ENCODE measurements at regions not wholly inside any gene's neighbourhood (a gene's known extent, or its start where the extent isn't known, plus 50 kb on each side); places are given as distances from the start of the nearest gene placed in this dataset.
"Not testable (repeated sequence)": the region's sequence is repeated elsewhere in the genome, so short reads cannot be mapped to it uniquely, and the experiment has no call there.

DNA sequence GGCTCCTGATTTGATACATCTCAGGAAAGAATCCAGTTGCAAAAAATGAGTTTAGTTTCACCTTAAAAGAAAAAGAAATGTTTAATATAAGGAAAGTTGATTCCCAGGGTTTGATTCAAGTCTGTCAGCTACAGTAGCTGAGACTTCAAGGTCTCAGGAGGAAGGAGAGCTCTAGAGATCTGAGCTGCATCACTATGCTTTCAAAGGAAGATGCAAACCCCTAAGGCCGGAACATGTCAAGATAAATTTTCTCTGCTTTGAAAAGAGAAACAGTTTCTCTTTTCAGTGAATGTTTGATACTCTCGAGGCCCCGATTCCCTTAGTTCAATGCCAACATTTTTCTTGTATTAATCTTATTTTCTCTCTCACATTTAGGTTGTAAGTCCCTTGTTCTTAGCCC, 128.6 kb downstream of the RGPD3 start:
- DNase-seq (ENCODE audit: low spot score) = no peak

DNA sequence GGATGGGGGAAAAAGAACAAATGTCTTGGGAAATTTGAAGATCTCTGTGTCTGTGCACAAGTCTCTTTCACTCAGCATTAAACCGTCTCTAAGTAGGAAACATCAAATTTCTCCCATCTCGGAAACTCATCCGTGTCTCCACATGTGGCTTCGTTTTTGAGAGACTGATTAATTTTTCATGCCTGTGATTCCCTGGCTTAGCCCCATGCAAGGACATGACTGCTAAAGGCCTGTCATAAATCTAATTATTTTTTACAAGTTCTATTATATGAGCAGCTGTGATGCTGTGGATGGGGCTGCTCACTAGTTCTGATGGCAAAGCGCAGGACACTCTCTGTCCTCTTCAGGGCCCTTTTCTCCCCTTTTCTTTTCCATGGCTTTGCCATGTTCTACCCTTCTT, 129.1 kb downstream of the RGPD3 start:
- DNase-seq (ENCODE audit: low spot score) = no peak

DNA sequence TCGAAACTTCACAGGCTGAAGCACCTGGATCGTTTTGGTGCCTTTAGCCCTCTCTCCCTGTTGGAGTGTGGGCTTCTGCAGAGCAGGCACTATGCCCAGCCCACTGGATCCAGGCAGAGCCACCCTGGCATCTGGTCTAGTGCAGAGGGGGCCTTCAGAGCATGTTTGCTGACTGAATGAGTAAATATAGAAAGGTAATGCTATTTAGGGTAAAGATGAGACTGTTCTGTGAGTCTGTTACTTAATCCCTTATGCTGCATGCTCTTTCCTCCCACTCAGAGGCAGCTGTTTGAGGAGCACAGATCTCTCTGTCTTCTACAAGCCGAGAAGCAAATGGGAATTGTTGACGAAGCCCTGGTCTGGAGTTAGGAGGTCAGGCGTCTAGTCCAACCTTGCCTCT, 130.2 kb downstream of the RGPD3 start:
- no peak for DNase-seq (ENCODE audit: low spot score)

DNA sequence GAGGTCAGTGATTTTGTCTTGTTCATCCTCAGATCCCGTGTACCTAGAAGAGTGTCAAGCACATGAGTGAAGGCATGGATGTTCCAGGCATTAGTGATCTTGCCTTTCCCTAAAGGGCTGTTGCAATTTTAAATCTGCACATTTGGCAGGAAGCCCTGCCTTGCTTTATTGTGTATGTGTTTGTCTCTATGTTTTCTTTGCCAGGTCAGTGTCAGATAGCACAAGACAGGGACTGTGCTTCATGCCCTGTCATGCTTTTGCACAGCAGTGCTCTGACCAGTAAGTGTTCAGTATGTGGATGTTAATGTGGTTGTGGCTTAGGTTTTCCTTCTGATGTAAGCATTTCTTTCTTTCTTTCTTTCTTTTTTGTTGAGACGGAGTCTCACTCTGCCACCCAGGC, 131.5 kb downstream of the RGPD3 start:
- no peak for DNase-seq (ENCODE audit: low spot score)

DNA sequence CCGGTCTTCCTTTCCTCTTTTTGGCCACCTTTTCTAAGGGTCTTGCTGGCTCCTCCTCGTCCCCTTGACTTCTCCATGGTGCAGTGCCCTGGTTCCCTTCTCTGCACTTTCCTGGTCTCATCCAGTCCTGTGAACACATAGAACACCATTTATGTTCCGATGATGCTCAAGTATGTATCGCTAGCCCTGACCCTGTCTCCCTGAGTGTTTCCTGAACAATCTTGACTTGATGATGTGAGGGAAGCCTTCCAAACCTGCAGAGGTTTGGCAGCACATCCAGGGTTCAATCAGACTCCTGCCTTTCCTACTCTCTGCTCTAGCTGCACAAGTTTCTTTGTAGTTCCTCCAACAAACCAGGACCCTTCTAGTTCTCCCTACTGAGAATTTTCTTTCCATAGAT, 132.1 kb downstream of the RGPD3 start:
- no peak for DNase-seq (ENCODE audit: low spot score)

DNA sequence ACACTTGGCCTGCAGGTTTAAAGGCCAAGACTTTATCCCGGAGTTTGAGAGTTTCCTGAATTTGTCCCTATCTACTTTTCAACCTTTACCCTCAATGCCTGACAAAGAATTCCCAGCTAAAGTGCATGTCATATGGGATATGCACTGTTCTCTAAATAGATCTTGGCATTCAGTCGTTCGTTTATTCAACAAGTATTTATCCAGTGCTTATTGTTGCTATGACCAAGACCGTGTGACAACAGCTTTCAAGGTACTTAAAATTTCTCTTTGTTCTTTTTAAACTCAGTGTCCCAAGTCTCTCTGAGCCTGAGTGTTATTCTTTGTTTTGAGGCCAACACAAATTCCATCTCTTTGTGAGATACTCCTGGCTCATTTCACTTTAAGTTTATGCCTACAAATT, 133.4 kb downstream of the RGPD3 start:
- no peak for DNase-seq (ENCODE audit: low spot score)

DNA sequence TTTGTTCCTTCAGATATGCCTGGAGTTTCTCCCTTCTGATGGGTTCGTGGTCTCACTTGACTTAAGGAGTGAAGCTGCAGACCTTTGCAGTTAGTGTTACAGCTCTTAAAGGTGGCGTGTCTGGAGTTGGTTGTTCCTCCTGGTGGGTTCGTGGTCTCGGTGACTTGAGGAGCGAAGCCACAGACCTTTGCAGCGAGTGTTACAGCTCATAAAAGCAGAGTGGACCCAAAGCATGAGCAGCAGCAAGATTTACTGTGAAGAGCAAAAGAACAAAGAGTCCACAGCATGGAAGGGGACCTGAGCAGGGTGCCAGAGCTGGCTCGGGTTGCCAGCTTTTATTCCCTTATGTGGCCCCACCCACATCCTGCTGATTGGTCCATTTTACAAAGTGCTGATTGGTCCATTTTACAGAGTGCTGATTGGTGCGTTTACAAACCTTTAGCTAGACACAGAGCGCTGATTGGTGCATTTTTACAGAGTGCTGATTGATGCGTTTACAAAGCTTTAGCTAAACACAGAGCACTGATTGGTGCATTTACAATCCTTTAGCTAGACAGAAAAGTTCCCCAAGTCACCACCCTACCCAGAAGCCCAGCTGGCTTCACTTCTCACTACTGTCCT, 134.8 kb downstream of the RGPD3 start:
- not testable (repeated sequence) for DNase-seq (ENCODE audit: low spot score)

DNA sequence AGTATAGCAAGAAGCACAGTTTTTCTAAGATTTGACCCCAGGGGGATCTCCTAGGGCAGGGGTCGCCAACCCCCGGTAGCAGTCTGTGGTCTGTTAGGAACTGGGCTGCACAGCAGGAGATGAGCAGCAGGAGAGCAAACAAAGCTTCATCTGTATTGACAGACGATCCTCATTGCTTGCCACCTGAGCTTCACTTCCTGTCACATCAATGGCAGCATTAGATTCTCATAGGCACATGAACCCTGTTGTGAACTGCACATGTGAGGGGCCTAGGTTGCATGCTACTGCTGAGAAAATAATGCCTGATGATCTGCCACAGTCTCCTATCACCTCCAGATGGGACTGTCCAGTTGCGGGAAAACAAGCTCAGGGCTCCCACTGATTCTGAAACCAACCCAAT, 136.2 kb downstream of the RGPD3 start:
- no peak for DNase-seq (ENCODE audit: low spot score)

DNA sequence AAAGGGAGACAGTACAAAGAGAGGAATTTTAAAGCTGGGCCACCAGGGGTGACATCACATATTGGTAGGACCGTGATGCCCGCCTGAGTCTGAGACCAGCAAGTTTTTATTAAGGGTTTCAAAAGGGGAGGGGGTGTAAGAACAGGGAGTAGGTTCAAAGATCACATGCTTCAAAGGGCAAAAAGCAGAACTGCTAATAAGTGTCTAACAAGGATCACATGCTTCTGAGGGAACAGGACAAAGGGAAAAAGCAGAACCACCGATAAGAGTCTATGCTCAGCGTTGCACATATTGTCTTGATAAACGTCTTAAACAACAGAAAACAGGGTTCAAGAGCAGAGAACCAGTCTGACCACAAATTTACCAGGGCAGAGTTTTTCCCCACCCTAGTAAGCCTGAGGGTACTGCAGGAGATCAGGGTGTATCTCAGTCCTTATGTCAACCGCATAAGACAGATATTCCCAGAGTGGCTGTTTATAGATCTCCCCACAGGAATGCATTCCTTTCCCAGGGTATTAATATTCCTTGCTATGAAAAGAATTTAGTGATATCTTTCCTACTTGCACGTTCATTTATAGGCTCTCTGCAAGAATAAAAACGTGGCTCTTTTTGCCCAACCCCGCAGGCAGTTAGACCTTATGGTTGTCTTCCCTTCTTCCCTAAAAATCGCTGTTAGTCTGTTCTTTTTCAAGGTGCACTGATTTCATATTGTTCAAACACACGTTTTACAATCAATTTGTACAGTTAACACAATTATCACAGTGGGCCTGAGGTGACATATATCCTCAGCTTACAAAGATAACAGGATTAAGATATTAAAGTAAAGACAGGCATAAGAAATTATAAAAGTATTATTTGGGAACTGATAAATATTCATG, 136.5 kb upstream of the UXS1 start:
- DNase-seq (ENCODE audit: low spot score) = not testable (repeated sequence)

DNA sequence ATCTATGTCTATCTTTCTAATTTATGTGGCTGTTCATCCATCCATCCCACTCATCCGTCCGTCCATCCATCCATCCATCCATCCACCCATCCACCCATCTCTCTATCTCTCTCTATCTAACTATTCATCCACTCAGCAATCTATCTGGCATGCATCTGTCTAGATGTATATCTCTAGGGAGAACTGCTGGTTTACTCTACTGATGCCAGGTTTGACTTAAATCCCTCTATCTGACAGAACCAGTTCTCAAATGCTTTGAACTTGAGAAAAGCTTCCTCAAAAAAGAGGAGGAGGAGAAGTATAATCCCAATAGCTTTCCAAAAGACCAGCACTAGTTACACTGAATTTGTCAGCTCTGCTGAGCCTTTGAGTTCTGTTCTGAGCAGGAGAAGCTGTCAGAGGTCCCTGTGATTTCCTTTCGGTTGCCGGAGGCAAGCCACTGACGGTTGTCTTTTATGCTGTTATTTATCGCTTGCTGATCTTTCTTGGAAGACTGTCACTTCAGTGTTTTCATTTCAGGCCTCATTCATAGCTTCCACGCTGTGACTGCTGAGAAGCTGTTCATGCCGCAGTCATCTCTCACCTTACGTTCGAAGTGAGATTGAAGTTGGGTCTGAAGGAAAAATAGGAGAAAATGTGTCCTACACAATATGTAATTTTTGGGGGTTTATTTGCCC, 129.4 kb upstream of the UXS1 start:
- no peak for DNase-seq (ENCODE audit: low spot score)

DNA sequence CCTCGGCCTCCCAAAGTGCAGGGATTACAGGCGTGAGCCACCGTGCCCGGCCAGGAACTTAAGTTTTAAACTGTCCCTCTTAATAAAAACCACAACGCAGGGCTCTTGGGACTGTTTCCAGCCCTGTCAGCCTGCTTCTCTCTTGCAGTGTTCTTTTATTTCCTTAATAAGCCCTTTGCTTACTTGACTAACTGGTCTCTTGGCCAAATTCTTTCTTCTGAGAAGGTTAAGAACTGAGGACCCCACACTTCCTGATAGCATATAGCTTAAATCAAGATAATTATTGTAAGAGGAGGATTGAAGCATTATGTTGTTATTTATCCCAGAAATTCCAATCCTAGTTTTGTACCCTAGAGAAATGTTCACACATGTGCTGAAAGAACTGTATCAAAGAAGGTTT, 128.2 kb upstream of the UXS1 start:
- DNase-seq (ENCODE audit: low spot score) = no peak

DNA sequence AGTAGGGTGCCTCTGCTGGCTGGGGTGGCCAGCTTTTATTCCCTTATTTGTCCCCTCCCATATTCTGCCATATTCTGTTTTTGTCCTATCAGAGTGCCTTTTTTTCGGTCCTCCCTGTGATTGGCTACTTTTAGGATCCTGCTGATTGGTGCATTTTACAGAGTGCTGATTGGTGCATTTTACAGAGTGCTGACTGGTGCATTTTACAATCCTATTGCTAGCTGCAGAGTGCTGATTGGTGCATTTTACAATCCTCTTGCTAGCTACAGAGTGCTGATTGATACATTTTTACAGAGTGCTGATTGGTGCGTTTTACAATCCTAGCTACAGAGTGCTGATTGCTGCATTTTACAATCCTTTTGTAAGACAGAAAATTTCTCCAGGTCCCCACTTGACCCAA, 126.3 kb upstream of the UXS1 start:
- DNase-seq (ENCODE audit: low spot score) = not testable (repeated sequence)

DNA sequence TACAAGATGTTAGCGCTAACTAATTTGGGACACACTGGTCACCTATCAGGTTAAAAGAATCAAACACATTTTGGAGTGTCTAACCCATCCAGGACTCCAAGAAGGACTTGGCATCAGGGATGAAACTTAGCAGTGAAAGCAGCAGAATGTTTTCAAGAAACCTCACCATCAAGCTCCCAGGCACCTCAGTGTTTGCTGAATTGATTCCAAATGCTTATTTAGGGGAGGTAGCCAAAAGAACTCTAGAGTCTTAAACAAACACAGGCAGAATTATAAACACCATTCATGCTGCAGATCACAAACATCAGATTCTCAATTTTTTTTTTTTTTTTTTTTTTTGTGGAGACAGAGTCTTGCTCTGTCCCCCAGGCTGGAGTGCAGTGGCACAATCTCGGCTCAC, 122.8 kb upstream of the UXS1 start:
- no peak for DNase-seq (ENCODE audit: low spot score)

DNA sequence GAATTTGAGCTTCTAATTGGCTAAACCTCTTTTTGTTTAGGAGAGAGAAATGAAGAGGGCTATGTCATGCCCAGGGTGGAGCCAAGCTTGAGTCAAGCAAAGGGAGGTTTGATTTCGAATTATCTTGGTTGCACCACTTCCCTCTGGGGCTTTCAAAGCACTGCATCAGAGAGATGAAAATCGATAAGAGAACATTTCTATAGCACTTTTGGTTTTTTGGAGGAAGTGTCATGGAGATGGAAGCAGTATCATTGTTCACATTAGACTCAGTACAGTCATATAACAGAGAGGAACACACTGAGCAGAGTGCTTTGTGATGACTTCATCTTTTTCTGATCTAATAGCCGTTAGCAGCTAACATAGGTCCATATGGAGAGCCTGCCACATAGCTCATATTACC, 120.3 kb upstream of the UXS1 start:
- DNase-seq (ENCODE audit: low spot score) = no peak

DNA sequence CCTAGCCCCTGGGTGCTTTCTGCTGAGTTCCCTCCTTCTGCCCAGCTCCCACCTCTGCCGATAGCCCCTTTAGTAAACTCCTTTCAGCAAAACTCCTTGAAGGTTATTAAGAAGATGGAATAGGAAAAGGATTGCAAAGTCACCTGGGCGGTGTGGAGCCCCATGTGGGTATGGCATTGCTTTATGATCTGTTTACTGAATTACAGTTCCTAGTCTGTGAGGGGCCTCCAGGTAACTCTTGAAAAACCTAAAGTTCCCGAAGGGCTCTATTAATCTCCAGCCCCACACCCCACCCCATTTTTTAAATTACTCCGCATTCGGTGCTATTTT, 116.9 kb upstream of the UXS1 start:
- DNase-seq (ENCODE audit: low spot score) = no peak

DNA sequence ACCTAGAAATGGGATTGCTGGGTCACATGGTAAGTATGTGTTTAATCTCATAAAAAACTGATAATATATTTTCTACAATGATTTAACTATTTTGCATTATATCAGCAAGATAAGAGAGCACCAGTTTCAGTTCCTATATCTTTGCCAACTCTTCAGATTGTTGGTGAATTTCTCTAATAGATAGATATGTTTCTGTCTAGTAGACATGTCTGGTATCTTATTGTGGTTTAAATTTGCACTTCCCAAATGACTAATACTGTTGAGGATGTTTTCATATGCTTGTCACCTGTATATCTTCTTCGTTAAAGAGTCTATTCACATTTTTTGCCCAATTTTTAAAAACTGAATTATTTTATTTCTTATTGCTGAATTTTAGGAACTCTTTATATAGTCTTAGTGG, 113.8 kb upstream of the UXS1 start:
- no peak for DNase-seq (ENCODE audit: low spot score)

DNA sequence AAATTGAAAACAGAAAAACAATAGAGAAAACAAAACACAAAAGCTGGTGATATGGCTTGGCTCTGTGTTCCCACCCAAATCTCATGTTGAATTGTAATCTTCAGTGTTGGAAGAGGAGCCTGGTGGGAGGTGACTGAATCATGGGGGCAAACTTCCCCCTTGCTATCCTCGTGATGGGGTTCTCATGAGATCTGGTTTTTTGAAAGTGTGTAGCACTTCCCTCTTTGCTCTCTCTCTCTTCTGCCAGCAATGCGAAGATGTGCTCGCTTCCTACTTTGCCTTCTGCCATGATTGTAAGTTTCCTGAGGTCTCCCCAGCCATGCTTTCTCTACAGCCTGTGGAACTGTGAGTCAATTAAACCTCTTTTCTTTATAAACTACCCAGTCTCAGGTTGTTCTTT, 112.3 kb upstream of the UXS1 start:
- DNase-seq (ENCODE audit: low spot score) = no peak

DNA sequence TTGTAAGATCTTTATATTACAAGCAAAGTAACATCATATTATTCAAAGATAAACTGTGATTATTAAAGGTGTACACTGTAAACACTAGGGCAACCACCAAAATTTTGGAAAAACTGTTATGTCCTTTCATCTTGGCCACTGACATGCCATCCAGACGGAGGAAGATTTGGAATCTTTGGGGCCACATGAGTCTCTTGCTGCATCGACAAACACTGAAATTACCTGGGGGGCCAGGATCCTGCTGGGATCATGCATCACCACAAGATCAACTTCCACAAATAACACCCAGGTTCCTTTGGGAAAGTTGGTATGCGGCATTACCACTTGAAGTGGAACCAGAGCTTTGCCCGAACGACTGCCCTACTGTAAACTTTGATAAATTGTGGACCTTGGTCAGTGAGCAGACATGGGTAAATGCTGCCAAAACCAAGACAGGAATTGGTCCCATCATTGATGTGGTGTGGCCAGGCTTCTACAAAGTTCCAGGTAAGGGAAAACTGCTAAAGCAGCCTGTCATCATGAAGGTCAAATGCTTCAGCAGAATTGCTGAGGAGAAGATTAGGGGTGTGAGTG, 110.6 kb upstream of the UXS1 start:
- DNase-seq (ENCODE audit: low spot score) = no peak

DNA sequence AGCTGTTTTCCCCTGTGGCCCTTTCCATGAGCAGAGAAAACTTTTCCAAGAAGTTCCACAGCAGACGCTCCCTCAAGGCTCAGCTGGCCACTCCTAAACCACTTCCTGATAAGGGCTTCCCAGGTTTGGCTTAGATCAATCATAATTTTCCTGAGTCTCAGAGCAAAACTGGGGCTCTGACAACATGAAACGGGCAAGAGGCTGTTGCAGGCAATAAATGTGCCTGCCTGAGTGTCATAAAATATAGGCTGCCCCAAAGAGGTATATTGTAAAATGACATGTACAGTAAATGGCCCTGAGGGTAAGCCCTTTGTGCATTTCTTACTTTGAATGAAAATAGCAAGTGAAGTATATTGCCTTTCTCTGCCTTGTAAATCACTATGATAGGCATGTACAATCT, 105.6 kb upstream of the UXS1 start:
- no peak for DNase-seq (ENCODE audit: low spot score)

DNA sequence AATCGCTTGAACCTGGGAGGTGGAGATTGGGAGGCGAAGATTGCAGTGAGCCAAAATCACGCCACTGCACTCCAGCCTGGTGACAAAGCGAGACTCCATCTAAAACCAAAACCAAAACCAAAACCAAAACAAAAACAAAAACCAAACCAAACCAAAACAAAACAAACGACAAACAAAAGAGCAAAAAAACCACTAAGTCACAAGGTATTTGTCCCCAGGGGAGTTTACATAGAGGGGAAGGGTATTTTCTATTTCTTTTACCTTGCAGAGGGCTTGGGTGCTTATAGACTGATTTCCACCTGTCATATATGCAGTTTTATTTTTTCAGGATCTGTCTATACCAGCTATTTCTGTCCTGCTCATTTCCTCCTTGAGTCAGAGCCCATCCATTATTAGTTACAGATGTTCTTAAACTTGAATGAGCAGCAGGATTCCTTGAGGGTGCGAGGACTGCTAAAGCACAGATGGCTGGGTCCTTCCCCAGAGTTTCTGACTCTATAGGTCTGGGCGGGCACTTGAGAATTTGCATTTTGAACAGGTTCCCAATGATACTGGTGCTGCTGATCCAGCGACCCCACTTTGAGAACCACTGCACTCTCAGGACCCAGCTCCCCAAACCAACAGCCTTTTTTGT, 102.2 kb upstream of the UXS1 start:
- no peak for DNase-seq (ENCODE audit: low spot score)

DNA sequence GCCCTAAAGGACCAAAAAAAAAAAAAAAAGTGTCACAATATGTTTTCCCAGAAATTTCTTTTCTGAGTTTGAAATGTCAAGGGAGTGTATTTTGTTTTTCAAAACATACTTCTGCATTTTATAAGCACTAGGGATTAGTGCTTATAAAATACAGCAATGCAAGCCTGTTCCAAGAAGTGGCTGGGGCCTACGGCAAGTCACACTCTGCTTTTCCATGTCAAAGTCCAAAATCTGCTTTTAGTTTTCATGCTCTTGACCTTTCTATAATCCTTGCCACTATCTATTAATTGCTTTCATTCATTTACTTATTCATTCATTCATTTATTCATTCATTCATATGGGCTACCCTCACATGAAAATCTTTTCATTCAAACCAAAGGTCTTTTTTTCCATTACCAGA, 100.1 kb upstream of the UXS1 start:
- no peak for DNase-seq (ENCODE audit: low spot score)

DNA sequence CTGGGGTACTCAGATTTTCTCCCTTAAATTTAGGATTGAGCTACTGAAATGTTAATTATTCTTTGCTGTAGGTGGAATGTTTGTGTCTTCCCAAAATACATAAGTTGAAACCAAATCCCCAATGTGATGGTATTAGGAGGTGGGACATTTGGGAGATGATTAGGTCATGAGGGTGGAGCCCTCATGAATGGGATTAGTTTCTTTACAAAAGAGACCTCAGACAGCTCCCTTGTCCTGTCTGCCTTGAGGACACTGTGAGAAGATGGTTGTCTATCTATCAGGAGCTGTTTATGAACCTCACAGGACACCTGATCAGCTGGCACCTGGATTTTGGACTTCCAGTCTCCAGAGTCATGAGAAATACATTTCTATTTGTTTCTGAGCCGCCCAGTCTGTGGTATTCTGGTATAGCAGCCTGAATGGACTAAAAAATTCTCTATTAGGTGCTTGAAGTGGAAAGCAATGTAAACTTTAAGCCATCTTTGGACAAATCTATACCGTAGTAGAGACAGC, 99.2 kb upstream of the UXS1 start:
- DNase-seq (ENCODE audit: low spot score) = no peak
